ENCODE measurements at regions not wholly inside any gene's neighbourhood (a gene's known extent, or its start where the extent isn't known, plus 50 kb on each side); places are given as distances from the start of the nearest gene placed in this dataset.

DNA sequence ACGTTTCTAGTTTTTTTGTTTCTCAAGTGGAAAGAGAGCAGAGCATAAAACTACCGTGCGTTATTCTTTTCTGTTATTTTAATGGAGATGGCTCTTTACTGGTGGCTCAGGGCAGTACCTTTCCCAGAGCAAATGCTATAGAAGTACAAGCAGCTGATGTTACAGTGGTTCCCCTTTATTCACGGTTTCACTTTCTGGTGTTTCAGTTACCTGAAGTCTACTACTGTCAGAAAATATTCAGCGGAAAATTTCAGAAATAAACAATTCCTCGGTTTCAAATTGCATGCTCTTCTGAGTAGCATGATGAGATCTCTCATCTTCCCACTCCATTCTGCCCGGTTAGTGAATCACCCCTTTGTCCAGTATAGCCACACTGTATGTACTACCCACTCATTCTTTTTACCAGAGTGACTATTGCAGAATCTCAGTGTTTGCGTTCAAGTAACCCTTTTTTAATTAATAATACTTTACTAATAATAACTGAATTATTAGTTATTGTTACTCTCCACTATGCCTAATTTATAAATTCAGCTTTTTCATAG lies 597.5 kb upstream of the ROBO2 start (continued):
- TF ChIP-seq ZFP3 (CRISPR knock-in tag; IDR thresholded peaks at IDR 0.05) (no peak), ZC3H10 (CRISPR knock-in tag; IDR thresholded peaks at IDR 0.05) (no peak), ARNTL (CRISPR knock-in tag; IDR thresholded peaks at IDR 0.05; ENCODE audit: borderline replicate concordance, low read depth) (no peak), ZNF565 (CRISPR knock-in tag; conservative IDR thresholded peaks at IDR 0.05; ENCODE audit: low read depth) (no peak), CSDC2 (CRISPR knock-in tag; IDR thresholded peaks at IDR 0.05) (no peak), SNAI2 (CRISPR knock-in tag; IDR thresholded peaks at IDR 0.05) (no peak), RARB (CRISPR knock-in tag; IDR thresholded peaks at IDR 0.05) (no peak), GLIS3 (CRISPR knock-in tag; IDR thresholded peaks at IDR 0.05) (no peak)

DNA sequence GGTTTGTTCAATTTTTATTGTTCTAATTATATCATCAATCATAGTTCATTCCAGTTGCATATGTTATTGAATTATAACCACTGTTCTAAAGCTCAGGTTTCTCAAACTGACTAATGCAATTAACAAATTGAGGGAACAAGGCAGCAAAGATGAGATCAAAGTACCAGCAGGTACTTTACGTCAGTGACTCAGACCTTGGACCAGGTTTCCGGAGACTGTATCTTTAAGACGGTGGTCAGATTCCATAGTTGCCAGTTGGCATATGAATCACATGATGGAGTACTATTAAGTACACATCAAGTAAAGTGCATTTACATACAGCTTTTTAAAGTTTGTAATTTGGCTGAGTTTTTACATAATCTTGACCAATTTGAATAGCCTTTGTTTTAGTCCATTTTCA lies 583.6 kb upstream of the ROBO2 start:
- no peak for ATAC-seq
- TF ChIP-seq TCF4 (CRISPR knock-in tag; IDR thresholded peaks at IDR 0.05; ENCODE audit: borderline replicate concordance) (no peak), GLIS3 (CRISPR knock-in tag; IDR thresholded peaks at IDR 0.05) (no peak), PPARA (CRISPR knock-in tag; IDR thresholded peaks at IDR 0.05; ENCODE audit: borderline replicate concordance) (no peak), ZNF70 (CRISPR knock-in tag; IDR thresholded peaks at IDR 0.05) (no peak), CSDC2 (CRISPR knock-in tag; IDR thresholded peaks at IDR 0.05) (no peak), RARB (CRISPR knock-in tag; IDR thresholded peaks at IDR 0.05) (no peak), ISL1 (CRISPR knock-in tag; IDR thresholded peaks at IDR 0.05) (no peak), OSR1 (CRISPR knock-in tag; IDR thresholded peaks at IDR 0.05) (no peak), ZFP3 (CRISPR knock-in tag; IDR thresholded peaks at IDR 0.05) (no peak), TOX (CRISPR knock-in tag; IDR thresholded peaks at IDR 0.05; ENCODE audit: borderline replicate concordance) (no peak), ESRRG (CRISPR knock-in tag; IDR thresholded peaks at IDR 0.05) (no peak), ARNTL (CRISPR knock-in tag; IDR thresholded peaks at IDR 0.05; ENCODE audit: borderline replicate concordance, low read depth) (no peak), ZC3H10 (CRISPR knock-in tag; IDR thresholded peaks at IDR 0.05) (no peak), ZNF565 (CRISPR knock-in tag; conservative IDR thresholded peaks at IDR 0.05; ENCODE audit: low read depth) (no peak)
- TF ChIP-seq, protein P1, sequence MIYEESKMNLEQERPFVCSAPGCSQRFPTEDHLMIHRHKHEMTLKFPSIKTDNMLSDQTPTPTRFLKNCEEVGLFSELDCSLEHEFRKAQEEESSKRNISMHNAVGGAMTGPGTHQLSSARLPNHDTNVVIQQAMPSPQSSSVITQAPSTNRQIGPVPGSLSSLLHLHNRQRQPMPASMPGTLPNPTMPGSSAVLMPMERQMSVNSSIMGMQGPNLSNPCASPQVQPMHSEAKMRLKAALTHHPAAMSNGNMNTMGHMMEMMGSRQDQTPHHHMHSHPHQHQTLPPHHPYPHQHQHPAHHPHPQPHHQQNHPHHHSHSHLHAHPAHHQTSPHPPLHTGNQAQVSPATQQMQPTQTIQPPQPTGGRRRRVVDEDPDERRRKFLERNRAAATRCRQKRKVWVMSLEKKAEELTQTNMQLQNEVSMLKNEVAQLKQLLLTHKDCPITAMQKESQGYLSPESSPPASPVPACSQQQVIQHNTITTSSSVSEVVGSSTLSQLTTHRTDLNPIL (CRISPR knock-in tag; IDR thresholded peaks at IDR 0.05; ENCODE audit: low read depth), result no peak
- TF ChIP-seq, protein P2, sequence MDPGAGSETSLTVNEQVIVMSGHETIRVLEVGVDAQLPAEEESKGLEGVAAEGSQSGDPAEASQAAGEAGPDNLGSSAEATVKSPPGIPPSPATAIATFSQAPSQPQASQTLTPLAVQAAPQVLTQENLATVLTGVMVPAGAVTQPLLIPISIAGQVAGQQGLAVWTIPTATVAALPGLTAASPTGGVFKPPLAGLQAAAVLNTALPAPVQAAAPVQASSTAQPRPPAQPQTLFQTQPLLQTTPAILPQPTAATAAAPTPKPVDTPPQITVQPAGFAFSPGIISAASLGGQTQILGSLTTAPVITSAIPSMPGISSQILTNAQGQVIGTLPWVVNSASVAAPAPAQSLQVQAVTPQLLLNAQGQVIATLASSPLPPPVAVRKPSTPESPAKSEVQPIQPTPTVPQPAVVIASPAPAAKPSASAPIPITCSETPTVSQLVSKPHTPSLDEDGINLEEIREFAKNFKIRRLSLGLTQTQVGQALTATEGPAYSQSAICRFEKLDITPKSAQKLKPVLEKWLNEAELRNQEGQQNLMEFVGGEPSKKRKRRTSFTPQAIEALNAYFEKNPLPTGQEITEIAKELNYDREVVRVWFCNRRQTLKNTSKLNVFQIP (CRISPR knock-in tag; IDR thresholded peaks at IDR 0.05; ENCODE audit: borderline replicate concordance, low read depth), result no peak

DNA sequence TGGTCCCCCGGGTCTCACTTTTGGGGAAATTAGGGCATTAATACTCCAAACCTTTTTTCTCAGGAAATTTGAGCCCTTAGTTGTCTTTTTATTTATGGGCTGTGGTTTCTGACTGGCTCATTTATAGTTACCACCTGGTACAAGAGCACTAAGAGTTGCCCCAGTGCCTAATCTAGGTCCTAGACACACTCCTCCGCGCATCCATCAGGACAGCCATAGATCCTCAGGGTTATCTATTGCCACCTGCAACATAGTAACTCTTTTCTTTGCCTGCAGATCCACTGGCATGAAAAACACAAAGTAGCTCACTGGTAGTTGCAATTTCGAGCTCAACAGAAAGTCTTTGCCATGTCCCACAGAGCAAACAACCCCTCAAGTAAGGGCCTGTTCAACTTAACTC lies 576.4 kb upstream of the ROBO2 start:
- TF ChIP-seq, protein P1 (CRISPR knock-in tag; IDR thresholded peaks at IDR 0.05; ENCODE audit: low read depth), result no peak
- TF ChIP-seq ZFP3 (CRISPR knock-in tag; IDR thresholded peaks at IDR 0.05), result no peak
- no peak for TF ChIP-seq ZFP30 (CRISPR knock-in tag; IDR thresholded peaks at IDR 0.05)
- no peak for TF ChIP-seq ISL1 (CRISPR knock-in tag; IDR thresholded peaks at IDR 0.05)
- no peak for TF ChIP-seq TOX (CRISPR knock-in tag; IDR thresholded peaks at IDR 0.05; ENCODE audit: borderline replicate concordance)
- TF ChIP-seq ZNF8 (CRISPR knock-in tag; IDR thresholded peaks at IDR 0.05), result no peak
- no peak for TF ChIP-seq BACH2 (CRISPR knock-in tag; IDR thresholded peaks at IDR 0.05; ENCODE audit: borderline replicate concordance)
- ATAC-seq, result no peak

DNA sequence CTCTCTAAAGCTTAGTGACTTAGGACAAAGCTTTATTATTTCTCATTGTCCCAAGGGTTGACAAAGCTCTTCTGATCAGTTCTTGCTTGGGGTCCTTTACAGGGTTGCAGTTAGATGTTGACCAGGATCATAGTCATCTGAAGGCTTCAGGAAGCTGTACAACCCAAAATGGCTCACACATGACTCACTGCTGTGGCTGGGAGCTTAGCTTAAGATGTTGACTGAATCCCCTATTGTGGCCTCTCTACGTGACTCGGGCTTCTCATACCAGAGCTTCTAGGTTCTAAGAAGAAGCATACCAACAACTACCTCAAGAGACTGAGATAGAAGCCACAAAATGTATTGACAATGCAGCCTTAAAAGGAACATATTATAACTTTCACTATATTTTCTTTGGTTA lies 569.6 kb upstream of the ROBO2 start:
- no peak for TF ChIP-seq ZNF8 (CRISPR knock-in tag; IDR thresholded peaks at IDR 0.05)
- TF ChIP-seq, protein P2 (CRISPR knock-in tag; IDR thresholded peaks at IDR 0.05; ENCODE audit: borderline replicate concordance, low read depth), result no peak
- no peak for ATAC-seq

DNA sequence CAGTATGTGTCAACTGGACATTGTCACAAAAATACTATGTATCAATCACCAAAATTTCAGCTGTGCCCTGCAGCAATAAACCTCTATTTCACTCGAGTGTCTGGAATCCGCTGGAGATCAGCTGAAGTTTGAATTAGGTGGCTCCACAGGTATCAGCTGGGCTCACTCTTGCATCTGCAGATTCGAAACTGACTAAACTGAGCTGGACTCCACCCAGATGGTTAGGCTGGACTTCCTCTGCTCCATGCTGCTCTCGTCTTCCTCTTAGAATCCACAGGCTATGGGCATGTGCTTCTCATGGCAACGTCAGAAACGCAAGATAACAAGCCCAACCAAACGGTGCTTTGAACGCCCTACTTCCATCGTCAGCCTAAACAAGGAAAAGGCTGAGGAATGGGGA lies 565.3 kb upstream of the ROBO2 start:
- TF ChIP-seq, protein P3, sequence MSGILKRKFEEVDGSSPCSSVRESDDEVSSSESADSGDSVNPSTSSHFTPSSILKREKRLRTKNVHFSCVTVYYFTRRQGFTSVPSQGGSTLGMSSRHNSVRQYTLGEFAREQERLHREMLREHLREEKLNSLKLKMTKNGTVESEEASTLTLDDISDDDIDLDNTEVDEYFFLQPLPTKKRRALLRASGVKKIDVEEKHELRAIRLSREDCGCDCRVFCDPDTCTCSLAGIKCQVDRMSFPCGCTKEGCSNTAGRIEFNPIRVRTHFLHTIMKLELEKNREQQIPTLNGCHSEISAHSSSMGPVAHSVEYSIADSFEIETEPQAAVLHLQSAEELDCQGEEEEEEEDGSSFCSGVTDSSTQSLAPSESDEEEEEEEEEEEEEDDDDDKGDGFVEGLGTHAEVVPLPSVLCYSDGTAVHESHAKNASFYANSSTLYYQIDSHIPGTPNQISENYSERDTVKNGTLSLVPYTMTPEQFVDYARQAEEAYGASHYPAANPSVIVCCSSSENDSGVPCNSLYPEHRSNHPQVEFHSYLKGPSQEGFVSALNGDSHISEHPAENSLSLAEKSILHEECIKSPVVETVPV (CRISPR knock-in tag; IDR thresholded peaks at IDR 0.05), result no peak
- TF ChIP-seq, protein P4, sequence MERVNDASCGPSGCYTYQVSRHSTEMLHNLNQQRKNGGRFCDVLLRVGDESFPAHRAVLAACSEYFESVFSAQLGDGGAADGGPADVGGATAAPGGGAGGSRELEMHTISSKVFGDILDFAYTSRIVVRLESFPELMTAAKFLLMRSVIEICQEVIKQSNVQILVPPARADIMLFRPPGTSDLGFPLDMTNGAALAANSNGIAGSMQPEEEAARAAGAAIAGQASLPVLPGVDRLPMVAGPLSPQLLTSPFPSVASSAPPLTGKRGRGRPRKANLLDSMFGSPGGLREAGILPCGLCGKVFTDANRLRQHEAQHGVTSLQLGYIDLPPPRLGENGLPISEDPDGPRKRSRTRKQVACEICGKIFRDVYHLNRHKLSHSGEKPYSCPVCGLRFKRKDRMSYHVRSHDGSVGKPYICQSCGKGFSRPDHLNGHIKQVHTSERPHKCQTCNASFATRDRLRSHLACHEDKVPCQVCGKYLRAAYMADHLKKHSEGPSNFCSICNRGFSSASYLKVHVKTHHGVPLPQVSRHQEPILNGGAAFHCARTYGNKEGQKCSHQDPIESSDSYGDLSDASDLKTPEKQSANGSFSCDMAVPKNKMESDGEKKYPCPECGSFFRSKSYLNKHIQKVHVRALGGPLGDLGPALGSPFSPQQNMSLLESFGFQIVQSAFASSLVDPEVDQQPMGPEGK (CRISPR knock-in tag; IDR thresholded peaks at IDR 0.05; ENCODE audit: borderline replicate concordance), result no peak
- TF ChIP-seq, protein P5, sequence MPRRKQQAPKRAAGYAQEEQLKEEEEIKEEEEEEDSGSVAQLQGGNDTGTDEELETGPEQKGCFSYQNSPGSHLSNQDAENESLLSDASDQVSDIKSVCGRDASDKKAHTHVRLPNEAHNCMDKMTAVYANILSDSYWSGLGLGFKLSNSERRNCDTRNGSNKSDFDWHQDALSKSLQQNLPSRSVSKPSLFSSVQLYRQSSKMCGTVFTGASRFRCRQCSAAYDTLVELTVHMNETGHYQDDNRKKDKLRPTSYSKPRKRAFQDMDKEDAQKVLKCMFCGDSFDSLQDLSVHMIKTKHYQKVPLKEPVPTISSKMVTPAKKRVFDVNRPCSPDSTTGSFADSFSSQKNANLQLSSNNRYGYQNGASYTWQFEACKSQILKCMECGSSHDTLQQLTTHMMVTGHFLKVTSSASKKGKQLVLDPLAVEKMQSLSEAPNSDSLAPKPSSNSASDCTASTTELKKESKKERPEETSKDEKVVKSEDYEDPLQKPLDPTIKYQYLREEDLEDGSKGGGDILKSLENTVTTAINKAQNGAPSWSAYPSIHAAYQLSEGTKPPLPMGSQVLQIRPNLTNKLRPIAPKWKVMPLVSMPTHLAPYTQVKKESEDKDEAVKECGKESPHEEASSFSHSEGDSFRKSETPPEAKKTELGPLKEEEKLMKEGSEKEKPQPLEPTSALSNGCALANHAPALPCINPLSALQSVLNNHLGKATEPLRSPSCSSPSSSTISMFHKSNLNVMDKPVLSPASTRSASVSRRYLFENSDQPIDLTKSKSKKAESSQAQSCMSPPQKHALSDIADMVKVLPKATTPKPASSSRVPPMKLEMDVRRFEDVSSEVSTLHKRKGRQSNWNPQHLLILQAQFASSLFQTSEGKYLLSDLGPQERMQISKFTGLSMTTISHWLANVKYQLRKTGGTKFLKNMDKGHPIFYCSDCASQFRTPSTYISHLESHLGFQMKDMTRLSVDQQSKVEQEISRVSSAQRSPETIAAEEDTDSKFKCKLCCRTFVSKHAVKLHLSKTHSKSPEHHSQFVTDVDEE (CRISPR knock-in tag; IDR thresholded peaks at IDR 0.05), result no peak
- no peak for TF ChIP-seq TOX (CRISPR knock-in tag; IDR thresholded peaks at IDR 0.05; ENCODE audit: borderline replicate concordance)
- ATAC-seq, result no peak

Measured in SK-N-SH treated with all-trans-retinoic acid at 6 μM for 48 hours (cell line).